ENCODE measurements at regions not wholly inside any gene's neighbourhood (a gene's known extent, or its start where the extent isn't known, plus 50 kb on each side); places are given as distances from the start of the nearest gene placed in this dataset.

GRCh38 chr20:11255455-11255854 is 581.7 kb upstream of the JAG1 start:
- Histone ChIP-seq H3K4me1 (ENCODE audit: control insufficient read depth in 1 of 2, insufficient read depth in 1 of 2, low read depth in 1 of 2, low read length in 1 of 2) (no peaks in the 10 kb centered on the region), H3K36me3 (no peaks in the 10 kb centered on the region), H3K4me3 (ENCODE audit: low read depth in 1 of 2, low read length in 1 of 2) (no peak overlapping the region), H3K27ac (no peak overlapping the region), H3K9me3 (no peaks in the 10 kb centered on the region), H3K27me3 (no peaks in the 10 kb centered on the region)
- TF ChIP-seq CTCF (IDR thresholded peaks at IDR 0.05): no peak

GRCh38 chr20:11255860-11256259 is 582.1 kb upstream of the JAG1 start:
- Histone ChIP-seq H3K27ac (no peak overlapping the region), H3K36me3 (no peaks in the 10 kb centered on the region), H3K9me3 (no peaks in the 10 kb centered on the region), H3K4me3 (ENCODE audit: low read depth in 1 of 2, low read length in 1 of 2) (no peak overlapping the region), H3K4me1 (ENCODE audit: control insufficient read depth in 1 of 2, insufficient read depth in 1 of 2, low read depth in 1 of 2, low read length in 1 of 2) (no peaks in the 10 kb centered on the region), H3K27me3 (no peaks in the 10 kb centered on the region)
- no peak for TF ChIP-seq CTCF (IDR thresholded peaks at IDR 0.05)

- no peak overlapping the region for H3K27ac ChIP-seq
- no peak overlapping the region for H3K4me3 ChIP-seq (ENCODE audit: low read depth in 1 of 2, low read length in 1 of 2)
- H3K27me3 ChIP-seq: no peaks in the 10 kb centered on the region
- no peaks in the 10 kb centered on the region for H3K4me1 ChIP-seq (ENCODE audit: control insufficient read depth in 1 of 2, insufficient read depth in 1 of 2, low read depth in 1 of 2, low read length in 1 of 2)
- H3K9me3 ChIP-seq: no peaks in the 10 kb centered on the region
- TF ChIP-seq CTCF (IDR thresholded peaks at IDR 0.05): no peak
- no peaks in the 10 kb centered on the region for H3K36me3 ChIP-seq
Observed at GRCh38 chr20:11260611-11261010, 586.8 kb upstream of the JAG1 start.

- TF ChIP-seq CTCF (IDR thresholded peaks at IDR 0.05): no peak
- Histone ChIP-seq H3K9me3 (no peaks in the 10 kb centered on the region), H3K36me3 (no peaks in the 10 kb centered on the region), H3K27ac (no peak overlapping the region), H3K4me1 (ENCODE audit: control insufficient read depth in 1 of 2, insufficient read depth in 1 of 2, low read depth in 1 of 2, low read length in 1 of 2) (no peaks in the 10 kb centered on the region), H3K27me3 (no peaks in the 10 kb centered on the region), H3K4me3 (ENCODE audit: low read depth in 1 of 2, low read length in 1 of 2) (no peak overlapping the region)
Observed at GRCh38 chr20:11261533-11262000, 587.8 kb upstream of the JAG1 start.

GRCh38 chr20:11266571-11266970 is 592.8 kb upstream of the JAG1 start:
- Histone ChIP-seq H3K4me1 (ENCODE audit: control insufficient read depth in 1 of 2, insufficient read depth in 1 of 2, low read depth in 1 of 2, low read length in 1 of 2) (no peaks in the 10 kb centered on the region), H3K36me3 (no peaks in the 10 kb centered on the region), H3K9me3 (no peaks in the 10 kb centered on the region), H3K27ac (no peak overlapping the region), H3K4me3 (ENCODE audit: low read depth in 1 of 2, low read length in 1 of 2) (no peak overlapping the region), H3K27me3 (no peaks in the 10 kb centered on the region)
- TF ChIP-seq CTCF (IDR thresholded peaks at IDR 0.05): no peak
